ENCODE measurements at regions not wholly inside any gene's neighbourhood (a gene's known extent, or its start where the extent isn't known, plus 50 kb on each side); places are given as distances from the start of the nearest gene placed in this dataset.
"Not testable (repeated sequence)": the region's sequence is repeated elsewhere in the genome, so short reads cannot be mapped to it uniquely, and the experiment has no call there.

DNA sequence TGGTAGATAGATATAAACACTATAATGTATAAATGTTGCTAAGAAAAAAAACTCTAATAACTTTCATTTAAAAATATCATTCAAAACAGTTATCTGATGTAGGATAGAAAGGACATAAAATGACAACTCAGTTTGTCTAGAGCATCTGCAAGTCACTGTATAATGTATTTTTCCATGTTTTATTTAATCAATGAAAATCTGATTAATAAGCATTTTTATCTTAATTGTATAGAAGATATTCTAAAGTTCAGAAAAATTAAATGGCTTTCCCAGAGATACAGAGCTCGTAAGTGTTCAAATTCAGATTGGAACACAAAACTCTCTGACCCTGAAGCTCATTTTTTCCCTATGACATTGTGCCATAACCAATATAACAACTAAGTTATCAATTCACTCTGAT, 295.9 kb upstream of the DCN start:
- no peak for DNase-seq (ENCODE audit: low read depth)
- TF ChIP-seq, protein P1, sequence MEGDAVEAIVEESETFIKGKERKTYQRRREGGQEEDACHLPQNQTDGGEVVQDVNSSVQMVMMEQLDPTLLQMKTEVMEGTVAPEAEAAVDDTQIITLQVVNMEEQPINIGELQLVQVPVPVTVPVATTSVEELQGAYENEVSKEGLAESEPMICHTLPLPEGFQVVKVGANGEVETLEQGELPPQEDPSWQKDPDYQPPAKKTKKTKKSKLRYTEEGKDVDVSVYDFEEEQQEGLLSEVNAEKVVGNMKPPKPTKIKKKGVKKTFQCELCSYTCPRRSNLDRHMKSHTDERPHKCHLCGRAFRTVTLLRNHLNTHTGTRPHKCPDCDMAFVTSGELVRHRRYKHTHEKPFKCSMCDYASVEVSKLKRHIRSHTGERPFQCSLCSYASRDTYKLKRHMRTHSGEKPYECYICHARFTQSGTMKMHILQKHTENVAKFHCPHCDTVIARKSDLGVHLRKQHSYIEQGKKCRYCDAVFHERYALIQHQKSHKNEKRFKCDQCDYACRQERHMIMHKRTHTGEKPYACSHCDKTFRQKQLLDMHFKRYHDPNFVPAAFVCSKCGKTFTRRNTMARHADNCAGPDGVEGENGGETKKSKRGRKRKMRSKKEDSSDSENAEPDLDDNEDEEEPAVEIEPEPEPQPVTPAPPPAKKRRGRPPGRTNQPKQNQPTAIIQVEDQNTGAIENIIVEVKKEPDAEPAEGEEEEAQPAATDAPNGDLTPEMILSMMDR (conservative IDR thresholded peaks at IDR 0.05; ENCODE audit: low read depth, low read length), result no peak

DNA sequence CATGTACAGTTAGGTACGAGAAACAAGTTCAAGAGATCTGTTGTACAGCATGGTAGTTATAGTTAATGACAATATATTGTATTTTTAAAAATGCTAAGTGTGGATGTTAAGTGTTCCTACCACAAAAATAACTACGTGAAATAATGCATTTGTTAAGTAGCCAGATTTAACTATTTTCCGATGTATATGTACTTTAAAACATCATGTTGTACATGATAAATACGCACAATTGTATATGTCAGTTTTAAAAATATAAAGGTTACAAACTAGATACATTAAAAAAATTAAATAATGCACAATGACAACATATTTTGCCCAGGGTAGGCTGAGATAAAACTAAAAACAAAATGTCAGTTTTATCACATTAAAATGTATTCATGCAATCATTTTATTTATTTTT, 285.1 kb upstream of the DCN start:
- DNase-seq (ENCODE audit: low read depth), result no peak
- H3K4me3 ChIP-seq (ENCODE audit: low read depth, low read length), result no peak overlapping the region
- TF ChIP-seq, protein P1 (conservative IDR thresholded peaks at IDR 0.05; ENCODE audit: low read depth, low read length), result no peak

More for the DNA sequence above, 295.9 kb upstream of the DCN start:
- H3K4me3 ChIP-seq (ENCODE audit: low read depth, low read length), result no peak overlapping the region

DNA sequence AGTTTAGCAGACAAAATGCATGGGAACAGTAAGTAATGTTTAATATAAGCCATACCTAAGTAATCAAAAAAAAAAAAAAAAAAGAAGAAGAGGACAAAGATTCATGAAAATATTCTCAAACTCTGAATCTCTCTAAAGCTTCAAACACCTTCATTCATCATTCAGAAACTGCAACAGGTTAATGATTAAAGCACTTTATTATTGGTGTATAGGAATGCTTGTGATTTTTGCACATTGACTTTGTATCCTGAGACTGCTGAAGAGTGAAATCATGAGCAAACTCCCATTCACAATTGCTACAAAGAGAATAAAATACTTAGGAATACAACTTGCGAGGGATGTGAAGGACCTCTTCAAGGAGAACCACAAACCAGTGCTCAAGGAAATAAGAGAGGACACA, 278.4 kb upstream of the DCN start:
- DNase-seq (ENCODE audit: low read depth), result no peak
- TF ChIP-seq, protein P1 (conservative IDR thresholded peaks at IDR 0.05; ENCODE audit: low read depth, low read length), result no peak
- H3K4me3 ChIP-seq (ENCODE audit: low read depth, low read length), result no peak overlapping the region

DNA sequence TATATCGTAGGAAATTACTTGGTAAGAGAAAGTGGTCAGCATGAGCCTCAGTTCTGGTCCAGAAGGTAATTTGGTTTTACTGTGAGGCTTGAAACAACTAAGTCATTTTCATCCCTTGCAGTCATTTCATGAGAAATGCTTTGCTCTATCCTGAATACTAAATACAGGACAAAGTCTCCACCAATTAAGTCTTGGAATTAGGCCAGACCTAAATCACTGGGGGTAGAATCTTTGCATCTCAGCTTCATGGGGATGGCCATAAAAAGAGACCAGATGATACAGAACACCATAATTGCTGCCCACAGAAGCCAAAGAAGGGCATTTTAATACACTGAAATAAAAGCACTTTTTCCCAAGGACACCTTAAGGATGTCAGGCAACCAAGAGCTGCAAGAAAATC, 277.9 kb upstream of the DCN start:
- H3K4me3 ChIP-seq (ENCODE audit: low read depth, low read length), result no peak overlapping the region
- TF ChIP-seq, protein P1 (conservative IDR thresholded peaks at IDR 0.05; ENCODE audit: low read depth, low read length), result no peak
- no peak for DNase-seq (ENCODE audit: low read depth)

DNA sequence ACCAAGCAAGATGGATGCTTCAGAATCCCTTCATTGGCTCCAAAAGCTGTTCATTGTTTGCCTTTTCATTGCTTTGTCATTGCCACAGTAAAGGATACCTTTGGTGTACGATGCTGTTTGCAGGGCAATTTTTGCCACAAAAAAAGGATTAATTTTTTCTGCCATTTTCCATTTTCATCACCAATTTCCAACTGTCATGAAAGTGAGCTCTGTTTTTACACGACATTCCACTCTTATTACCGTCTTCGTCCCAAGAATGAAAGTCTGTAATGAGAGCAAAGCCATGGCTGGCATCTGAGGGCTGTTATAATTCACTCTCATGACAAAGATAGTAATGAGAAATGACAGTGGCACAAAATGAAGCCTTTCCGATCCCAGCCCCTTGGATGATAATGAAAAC, 272.7 kb upstream of the DCN start:
- no peak overlapping the region for H3K4me3 ChIP-seq (ENCODE audit: low read depth, low read length)
- TF ChIP-seq, protein P1 (conservative IDR thresholded peaks at IDR 0.05; ENCODE audit: low read depth, low read length), result no peak
- DNase-seq (ENCODE audit: low read depth), result no peak

DNA sequence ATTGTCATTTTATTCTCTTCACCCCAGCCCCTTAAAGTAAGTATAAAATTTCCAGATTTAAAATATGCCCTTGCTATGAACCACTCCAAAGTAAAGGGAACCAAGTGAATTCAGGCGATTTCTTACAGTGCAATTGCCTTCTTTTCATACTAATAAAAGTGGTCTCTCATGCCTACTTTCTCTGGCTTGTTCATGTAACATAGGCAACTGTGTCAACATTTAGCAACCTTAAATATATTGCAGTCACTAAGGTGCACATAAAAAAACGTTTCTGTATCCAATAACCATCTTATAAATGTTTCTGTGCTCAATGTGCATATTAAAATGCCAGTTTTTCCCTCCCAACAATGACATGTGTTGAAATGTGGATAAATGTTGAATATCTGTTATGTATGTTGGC, 271.6 kb upstream of the DCN start:
- DNase-seq (ENCODE audit: low read depth), result no peak
- no peak overlapping the region for H3K4me3 ChIP-seq (ENCODE audit: low read depth, low read length)
- TF ChIP-seq, protein P1 (conservative IDR thresholded peaks at IDR 0.05; ENCODE audit: low read depth, low read length), result no peak

DNA sequence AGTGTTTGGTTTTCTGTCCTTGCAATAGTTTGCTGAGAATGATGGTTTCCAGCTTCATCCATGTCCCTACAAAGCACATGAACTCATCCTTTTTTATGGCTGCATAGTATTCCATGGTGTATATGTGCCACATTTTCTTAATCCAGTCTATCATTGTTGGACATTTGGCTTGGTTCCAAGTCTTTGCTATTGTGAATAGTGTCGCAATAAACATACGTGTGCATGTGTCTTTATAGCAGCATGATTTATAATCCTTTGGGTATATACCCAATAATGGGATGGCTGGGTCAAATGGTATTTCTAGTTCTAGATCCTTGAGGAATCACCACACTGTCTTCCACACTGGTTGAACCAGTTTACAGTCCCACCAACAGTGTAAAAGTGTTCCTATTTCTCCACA, 269.8 kb upstream of the DCN start:
- not testable (repeated sequence) for H3K4me3 ChIP-seq (ENCODE audit: low read depth, low read length); DNase-seq (ENCODE audit: low read depth)
